Chondrocyte (in vitro differentiated cells): ENCODE measurements at regions not wholly inside any gene's neighbourhood (a gene's known extent, or its start where the extent isn't known, plus 50 kb on each side); places are given as distances from the start of the nearest gene placed in this dataset.
"Not testable (repeated sequence)": the region's sequence is repeated elsewhere in the genome, so short reads cannot be mapped to it uniquely, and the experiment has no call there.

Experiments used
- DNase-seq: peaks from one replicate; pipeline ENCODE4 v3.0.0; 2021; ENCODE audit warnings: mixed read lengths, low spot score
- H3K27ac Mint-ChIP-seq: one replicate; pipeline ENCODE4 v1.8.0; 2021; ENCODE audit warnings: mild to moderate bottlenecking, moderate library complexity, mixed read lengths; ENCODE audit not compliant: unreplicated experiment
- H3K27me3 Mint-ChIP-seq: 2 replicates; pipeline ENCODE4 v1.8.0; 2021; ENCODE audit warnings: low read depth, mixed read lengths
- H3K36me3 Mint-ChIP-seq: 2 replicates; pipeline ENCODE4 v1.8.0; 2021; ENCODE audit warnings: low read depth, mixed read lengths
- H3K4me1 Mint-ChIP-seq: 2 replicates; pipeline ENCODE4 v1.8.0; 2021; ENCODE audit warnings: low read depth, mild to moderate bottlenecking, mixed read lengths
- H3K4me3 Mint-ChIP-seq: one replicate; pipeline ENCODE4 v1.8.0; 2021; ENCODE audit warnings: mild to moderate bottlenecking, moderate library complexity, mixed read lengths; ENCODE audit not compliant: unreplicated experiment
- H3K9me3 Mint-ChIP-seq: 2 replicates; pipeline ENCODE4 v1.8.0; 2021; ENCODE audit warnings: low read depth, mixed read lengths
- TF ChIP-seq, protein P1 (sequence below): fragments of 200-600 bp; sonication (generic); IDR thresholded peaks from 2 replicates; pipeline ENCODE4 v1.5.0; 2021; ENCODE audit warnings: antibody characterized with exemption, mild to moderate bottlenecking, moderate library complexity

DNA sequence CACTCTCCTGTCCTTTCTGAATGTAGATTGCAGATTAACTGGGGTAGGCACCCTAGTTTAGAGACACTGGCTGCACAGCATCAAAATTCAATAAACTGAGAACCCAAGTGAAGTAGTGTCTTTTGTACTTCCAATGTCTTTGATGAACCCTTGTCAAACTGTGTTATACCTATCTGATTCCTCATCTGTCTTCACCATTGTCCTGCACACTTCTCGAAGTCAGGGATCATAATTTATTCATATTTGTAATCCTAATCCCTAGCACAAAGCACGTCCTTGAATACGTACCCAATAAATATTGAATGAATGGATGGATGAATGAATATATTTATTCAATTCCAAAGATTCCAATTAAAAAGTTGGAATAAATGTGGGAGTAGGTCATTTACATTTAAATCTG, 256.6 kb upstream of the PTBP2 start:
- no peak for DNase-seq
- Mint-ChIP-seq H3K4me3 (no peak overlapping the region), H3K36me3 (no peaks in the 10 kb centered on the region), H3K27me3 (peaks cover 32% of the 10 kb centered on the region), H3K4me1 (no peaks in the 10 kb centered on the region), H3K9me3 (no peaks in the 10 kb centered on the region), H3K27ac (no peak overlapping the region)
- TF ChIP-seq, protein P1, sequence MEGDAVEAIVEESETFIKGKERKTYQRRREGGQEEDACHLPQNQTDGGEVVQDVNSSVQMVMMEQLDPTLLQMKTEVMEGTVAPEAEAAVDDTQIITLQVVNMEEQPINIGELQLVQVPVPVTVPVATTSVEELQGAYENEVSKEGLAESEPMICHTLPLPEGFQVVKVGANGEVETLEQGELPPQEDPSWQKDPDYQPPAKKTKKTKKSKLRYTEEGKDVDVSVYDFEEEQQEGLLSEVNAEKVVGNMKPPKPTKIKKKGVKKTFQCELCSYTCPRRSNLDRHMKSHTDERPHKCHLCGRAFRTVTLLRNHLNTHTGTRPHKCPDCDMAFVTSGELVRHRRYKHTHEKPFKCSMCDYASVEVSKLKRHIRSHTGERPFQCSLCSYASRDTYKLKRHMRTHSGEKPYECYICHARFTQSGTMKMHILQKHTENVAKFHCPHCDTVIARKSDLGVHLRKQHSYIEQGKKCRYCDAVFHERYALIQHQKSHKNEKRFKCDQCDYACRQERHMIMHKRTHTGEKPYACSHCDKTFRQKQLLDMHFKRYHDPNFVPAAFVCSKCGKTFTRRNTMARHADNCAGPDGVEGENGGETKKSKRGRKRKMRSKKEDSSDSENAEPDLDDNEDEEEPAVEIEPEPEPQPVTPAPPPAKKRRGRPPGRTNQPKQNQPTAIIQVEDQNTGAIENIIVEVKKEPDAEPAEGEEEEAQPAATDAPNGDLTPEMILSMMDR = no peak

DNA sequence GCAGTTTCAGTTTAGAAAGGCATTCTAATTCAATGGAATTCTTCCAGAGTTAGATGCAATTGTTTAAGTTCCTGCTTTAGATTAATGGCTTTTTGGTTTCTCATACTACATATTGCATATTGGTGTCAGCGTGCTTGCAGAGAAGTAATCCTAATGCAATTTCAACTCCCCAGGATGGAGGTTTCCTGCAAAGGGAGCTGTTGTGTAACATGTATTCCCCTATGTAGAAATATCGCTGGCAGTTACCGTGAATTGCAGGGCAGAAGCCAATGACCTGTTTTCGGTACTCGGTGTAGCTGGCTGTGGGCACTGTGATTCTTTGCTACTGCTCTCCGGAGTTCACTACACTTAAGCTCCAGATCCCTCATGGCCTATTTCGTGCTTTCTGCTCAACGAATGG, 256.1 kb upstream of the PTBP2 start:
- no peaks in the 10 kb centered on the region for H3K36me3 Mint-ChIP-seq
- H3K27me3 Mint-ChIP-seq = peaks cover 32% of the 10 kb centered on the region
- TF ChIP-seq, protein P1 = no peak
- H3K4me1 Mint-ChIP-seq = no peaks in the 10 kb centered on the region
- no peak overlapping the region for H3K4me3 Mint-ChIP-seq
- H3K27ac Mint-ChIP-seq = no peak overlapping the region
- H3K9me3 Mint-ChIP-seq = no peaks in the 10 kb centered on the region
- DNase-seq = no peak

DNA sequence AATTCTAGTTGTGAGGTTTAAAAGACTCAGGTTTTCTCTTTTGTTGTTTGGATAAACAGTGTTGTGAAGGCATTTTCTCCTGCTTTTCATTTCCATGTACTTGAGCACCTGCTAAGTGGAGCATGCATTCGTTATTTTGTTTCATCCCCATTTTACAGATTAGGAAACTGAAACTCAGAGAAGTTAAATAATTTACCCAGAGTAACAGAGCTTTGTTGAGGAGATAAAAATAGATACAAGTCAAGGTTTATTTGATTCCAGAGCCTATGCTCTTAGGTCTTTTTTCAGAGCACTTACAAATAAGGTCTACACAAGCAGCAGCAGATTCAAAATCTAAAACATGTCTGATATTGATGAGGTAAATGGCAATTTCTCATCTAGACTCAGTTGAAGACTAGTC, 254.7 kb upstream of the PTBP2 start:
- H3K4me1 Mint-ChIP-seq = no peaks in the 10 kb centered on the region
- H3K4me3 Mint-ChIP-seq = no peak overlapping the region
- H3K36me3 Mint-ChIP-seq = no peaks in the 10 kb centered on the region
- H3K9me3 Mint-ChIP-seq = peaks cover 3% of the 10 kb centered on the region
- no peak overlapping the region for H3K27ac Mint-ChIP-seq
- TF ChIP-seq, protein P1 = no peak
- H3K27me3 Mint-ChIP-seq = peaks cover 22% of the 10 kb centered on the region
- DNase-seq = no peak

DNA sequence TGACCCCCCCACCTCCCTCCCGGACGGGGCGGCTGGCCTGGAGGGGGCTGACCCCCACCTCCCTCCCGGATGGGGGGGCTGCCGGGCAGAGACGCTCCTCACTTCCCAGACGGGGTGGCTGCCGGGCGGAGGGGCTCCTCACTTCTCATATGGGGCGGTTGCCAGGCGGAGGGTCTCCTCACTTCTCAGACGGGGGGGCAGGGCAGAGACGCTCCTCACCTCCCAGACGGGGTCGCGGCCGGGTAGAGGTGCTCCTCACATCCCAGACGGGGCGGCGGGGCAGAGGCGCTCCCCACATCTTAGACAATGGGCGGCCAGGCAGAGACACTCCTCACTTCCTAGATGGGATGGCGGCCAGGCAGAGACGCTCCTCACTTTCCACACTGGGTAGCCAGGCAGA, 251.9 kb upstream of the PTBP2 start:
- H3K27ac Mint-ChIP-seq, DNase-seq, H3K36me3 Mint-ChIP-seq, H3K4me3 Mint-ChIP-seq, H3K4me1 Mint-ChIP-seq, H3K9me3 Mint-ChIP-seq: not testable (repeated sequence)
- peaks cover 23% of the 10 kb centered on the region for H3K27me3 Mint-ChIP-seq

DNA sequence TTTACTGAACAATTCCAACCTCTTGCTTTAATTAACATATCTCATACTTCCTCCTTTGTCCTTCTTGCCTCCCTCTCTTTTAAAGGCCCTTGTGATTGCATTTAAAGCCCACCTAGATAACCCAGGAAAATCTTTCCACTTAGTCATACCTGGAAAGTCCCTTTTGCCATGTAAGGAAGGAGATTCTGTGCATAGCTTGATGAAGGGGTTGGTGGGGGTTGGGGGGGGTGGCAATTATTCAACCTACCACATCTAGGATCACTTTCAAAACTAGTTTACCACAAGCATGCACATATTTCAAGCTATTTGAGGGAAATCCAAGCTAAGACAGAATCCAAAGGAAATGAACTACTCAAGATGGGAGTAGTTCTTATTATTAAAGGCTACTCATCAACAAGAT, 249.1 kb upstream of the PTBP2 start:
- TF ChIP-seq, protein P1 = no peak
- no peak for DNase-seq
- no peak overlapping the region for H3K27ac Mint-ChIP-seq
- no peak overlapping the region for H3K4me3 Mint-ChIP-seq
- no peaks in the 10 kb centered on the region for H3K36me3 Mint-ChIP-seq
- H3K9me3 Mint-ChIP-seq = peaks cover 3% of the 10 kb centered on the region
- H3K27me3 Mint-ChIP-seq = peaks cover 11% of the 10 kb centered on the region
- H3K4me1 Mint-ChIP-seq = peaks cover 5% of the 10 kb centered on the region

DNA sequence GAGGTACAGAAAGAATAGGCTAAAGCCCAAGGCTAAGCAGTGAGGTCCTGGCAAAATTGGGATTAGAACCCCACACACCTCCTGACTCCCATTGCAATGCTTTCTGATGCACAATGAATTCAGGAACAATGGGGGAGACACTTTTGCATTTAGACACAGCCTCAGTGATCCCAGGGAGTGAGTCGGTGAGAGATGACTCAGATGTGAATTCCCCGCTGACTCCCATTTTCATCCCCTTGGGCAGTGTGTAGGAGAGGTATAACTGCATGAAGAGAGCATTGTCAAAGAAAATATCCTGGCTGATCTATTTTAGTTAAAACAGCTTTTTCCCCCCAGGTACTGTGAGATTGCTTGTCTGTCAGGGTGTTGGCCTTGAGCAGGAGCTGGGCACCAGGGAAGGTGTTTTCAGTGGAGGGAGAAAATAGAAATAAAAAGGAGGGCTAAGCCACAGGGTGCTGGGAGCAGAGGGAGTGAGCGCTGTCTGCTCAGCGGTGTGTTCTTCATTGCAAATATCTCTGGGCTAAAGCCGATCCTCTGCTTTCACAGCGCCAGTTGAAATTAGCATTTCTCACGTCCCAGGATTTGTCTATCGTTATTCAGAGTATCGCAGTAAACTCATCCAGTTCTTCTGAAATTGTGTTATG, 247.7 kb upstream of the PTBP2 start:
- H3K27ac Mint-ChIP-seq = no peak overlapping the region
- no peak overlapping the region for H3K4me3 Mint-ChIP-seq
- DNase-seq = no peak
- no peaks in the 10 kb centered on the region for H3K36me3 Mint-ChIP-seq
- H3K4me1 Mint-ChIP-seq = peaks cover 5% of the 10 kb centered on the region
- TF ChIP-seq, protein P1 = no peak
- H3K9me3 Mint-ChIP-seq = peaks cover 3% of the 10 kb centered on the region
- peaks cover 11% of the 10 kb centered on the region for H3K27me3 Mint-ChIP-seq
